Muscle layer of colon (tissue), 2 donors: ENCODE measurements at regions not wholly inside any gene's neighbourhood (a gene's known extent, or its start where the extent isn't known, plus 50 kb on each side); places are given as distances from the start of the nearest gene placed in this dataset.

ENCODE experiments used
- H3K27ac ChIP-seq: one replicate; pipeline ENCODE4 v1.7.0; 2013; ENCODE audit warnings: low read depth, mild to moderate bottlenecking, low read length, moderate library complexity
- H3K27me3 ChIP-seq, 2 donors: one replicate each; pipeline ENCODE4 v1.7.0; 2013; ENCODE audit warnings: low read length in 2 of 2, mild to moderate bottlenecking in 2 of 2; ENCODE audit not compliant: insufficient read depth in 2 of 2, control insufficient read depth in 1 of 2
- H3K36me3 ChIP-seq: one replicate; pipeline ENCODE4 v1.7.0; 2013; ENCODE audit warnings: mild to moderate bottlenecking, low read length; ENCODE audit not compliant: insufficient read depth
- H3K4me1 ChIP-seq: one replicate; pipeline ENCODE4 v1.7.0; 2013; ENCODE audit warnings: mild to moderate bottlenecking, low read length; ENCODE audit not compliant: insufficient read depth
- H3K4me3 ChIP-seq, 2 donors: one replicate each; pipeline ENCODE4 v1.7.0; 2013; ENCODE audit warnings: low read length in 2 of 2, low read depth in 1 of 2, mild to moderate bottlenecking in 1 of 2, moderate library complexity in 1 of 2
- H3K9ac ChIP-seq: one replicate; pipeline ENCODE4 v1.7.0; 2013; ENCODE audit warnings: low read length
- H3K9me3 ChIP-seq: one replicate; pipeline ENCODE4 v1.7.0; 2013; ENCODE audit warnings: mild to moderate bottlenecking, low read length
- donor health status: abdominal sarcoma.
- donor health status: Adenocarcinoma of cecum.

DNA sequence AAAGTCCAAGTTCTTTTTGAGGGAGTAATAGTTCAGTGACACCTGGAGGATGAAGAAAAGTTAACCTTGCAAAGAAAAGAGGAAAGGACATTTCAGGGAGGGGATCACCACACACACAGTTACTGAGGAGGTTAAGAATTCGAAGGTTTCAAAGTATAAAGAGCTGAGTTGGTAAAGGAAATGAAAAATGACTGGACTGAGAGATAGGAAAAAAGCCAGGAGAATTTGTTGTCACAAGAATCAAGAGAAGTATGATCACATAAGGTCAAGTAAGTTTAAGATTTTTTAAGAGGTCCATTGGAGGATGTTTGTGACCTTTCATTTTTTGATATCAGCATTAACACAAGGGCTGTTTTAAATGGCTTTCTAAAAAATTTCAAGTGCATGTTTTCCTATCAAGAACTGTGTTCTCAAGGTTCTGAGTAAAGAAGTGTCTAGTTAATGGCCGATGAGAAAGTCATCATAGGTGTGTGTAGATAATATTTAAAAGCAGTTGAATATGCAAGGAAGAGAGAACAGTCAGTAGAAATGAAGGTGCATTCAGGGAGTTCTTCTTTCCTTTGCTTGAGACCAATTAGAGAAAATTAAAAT lies 189.2 kb upstream of the RBMS3 start:
- no peak overlapping the region for H3K9ac ChIP-seq
- H3K27me3 ChIP-seq, result no peaks in the 10 kb centered on the region
- no peak overlapping the region for H3K27ac ChIP-seq
- no peaks in the 10 kb centered on the region for H3K4me1 ChIP-seq
- H3K36me3 ChIP-seq, result no peaks in the 10 kb centered on the region
- no peak overlapping the region for H3K4me3 ChIP-seq
- H3K9me3 ChIP-seq, result no peaks in the 10 kb centered on the region

DNA sequence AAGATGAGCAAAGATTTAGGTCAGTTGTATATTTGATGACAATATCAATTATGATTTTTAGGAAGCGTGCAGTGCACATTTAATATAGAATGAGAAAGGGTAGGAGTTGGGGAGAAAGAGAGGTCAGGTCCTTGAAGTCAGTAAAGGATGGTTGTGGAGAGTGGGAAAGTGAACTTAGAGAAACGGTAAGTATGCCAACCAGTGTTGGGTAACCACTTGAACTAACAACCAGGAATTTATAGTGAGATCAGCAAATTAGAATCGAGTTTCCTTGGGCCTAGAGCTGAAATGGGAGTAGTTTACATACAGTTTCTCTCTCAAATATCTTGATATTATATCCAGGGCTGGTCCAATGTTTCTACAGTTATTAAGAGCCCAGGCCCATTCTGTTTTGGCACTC lies 188.5 kb upstream of the RBMS3 start:
- Histone ChIP-seq H3K4me3 (no peak overlapping the region), H3K9ac (no peak overlapping the region), H3K27ac (no peak overlapping the region), H3K4me1 (no peaks in the 10 kb centered on the region), H3K36me3 (no peaks in the 10 kb centered on the region), H3K27me3 (no peaks in the 10 kb centered on the region), H3K9me3 (no peaks in the 10 kb centered on the region)

DNA sequence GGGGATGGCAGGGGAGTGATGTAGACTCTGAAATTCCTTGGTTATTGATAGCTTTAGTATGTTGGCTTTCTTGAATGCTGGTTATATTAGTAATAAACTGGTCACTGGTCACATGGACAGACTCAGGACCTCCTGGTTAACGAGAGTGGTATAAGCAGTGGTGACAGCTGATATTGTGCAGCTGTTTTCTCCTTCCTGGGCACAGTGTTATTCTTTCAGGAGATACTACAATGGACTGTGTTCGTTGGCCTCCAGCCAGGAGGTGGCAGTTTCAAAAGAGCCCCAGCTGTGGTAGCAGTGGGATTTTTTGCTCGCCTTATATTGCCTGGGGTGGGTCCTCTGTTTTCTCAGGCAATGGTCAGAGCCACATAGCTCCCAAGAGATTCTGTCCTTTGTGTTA lies 181.6 kb upstream of the RBMS3 start:
- Histone ChIP-seq H3K4me3 (no peak overlapping the region), H3K27ac (no peak overlapping the region), H3K36me3 (no peaks in the 10 kb centered on the region), H3K9me3 (no peaks in the 10 kb centered on the region), H3K27me3 (no peaks in the 10 kb centered on the region), H3K4me1 (peaks cover 6% of the 10 kb centered on the region), H3K9ac (no peak overlapping the region)

DNA sequence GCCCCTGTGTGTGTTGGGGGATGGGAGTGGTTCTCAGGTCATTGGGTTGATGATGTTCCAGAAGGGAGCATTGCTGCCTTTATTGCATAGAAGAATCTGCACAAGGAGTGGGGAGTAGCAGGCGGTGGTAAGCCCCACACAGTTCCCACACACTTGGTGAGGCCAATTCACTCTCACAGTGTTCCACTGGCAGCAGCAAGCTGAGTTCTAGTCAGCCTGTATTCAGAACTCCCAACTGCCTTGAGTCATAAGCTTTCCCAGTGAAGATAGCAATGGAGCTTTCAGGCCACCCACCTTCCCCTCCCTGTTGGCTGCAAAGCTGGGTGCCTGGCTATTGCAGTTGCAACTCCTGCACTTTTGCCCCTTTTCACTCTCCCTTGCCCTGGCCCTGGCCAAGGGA lies 181.1 kb upstream of the RBMS3 start:
- no peaks in the 10 kb centered on the region for H3K27me3 ChIP-seq
- H3K4me3 ChIP-seq, result no peak overlapping the region
- H3K9ac ChIP-seq, result no peak overlapping the region
- H3K36me3 ChIP-seq, result no peaks in the 10 kb centered on the region
- no peak overlapping the region for H3K27ac ChIP-seq
- H3K9me3 ChIP-seq, result no peaks in the 10 kb centered on the region
- peaks cover 6% of the 10 kb centered on the region for H3K4me1 ChIP-seq

DNA sequence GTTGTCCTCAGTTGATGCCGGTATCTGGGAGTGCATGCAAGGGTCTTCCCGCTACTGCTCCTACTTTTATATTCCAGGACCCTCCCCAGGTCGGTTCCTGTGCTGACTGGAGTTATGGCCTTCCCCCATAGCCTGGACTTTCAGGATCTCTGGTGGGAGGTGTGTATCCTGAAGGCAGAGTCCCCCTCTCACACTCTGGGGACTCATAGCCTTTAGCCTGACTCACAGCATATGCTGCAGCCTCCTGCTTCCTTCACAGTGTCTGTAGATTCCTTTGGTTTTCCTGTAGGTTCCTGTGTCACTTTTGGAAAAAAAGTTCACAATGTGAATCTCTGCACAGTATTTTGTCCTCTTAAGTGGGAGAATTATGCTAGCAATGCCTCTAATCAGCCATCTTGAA lies 180.6 kb upstream of the RBMS3 start:
- H3K9ac ChIP-seq, result no peak overlapping the region
- no peaks in the 10 kb centered on the region for H3K36me3 ChIP-seq
- no peak overlapping the region for H3K4me3 ChIP-seq
- H3K4me1 ChIP-seq, result peaks cover 6% of the 10 kb centered on the region
- no peak overlapping the region for H3K27ac ChIP-seq
- H3K27me3 ChIP-seq, result no peaks in the 10 kb centered on the region
- no peaks in the 10 kb centered on the region for H3K9me3 ChIP-seq

DNA sequence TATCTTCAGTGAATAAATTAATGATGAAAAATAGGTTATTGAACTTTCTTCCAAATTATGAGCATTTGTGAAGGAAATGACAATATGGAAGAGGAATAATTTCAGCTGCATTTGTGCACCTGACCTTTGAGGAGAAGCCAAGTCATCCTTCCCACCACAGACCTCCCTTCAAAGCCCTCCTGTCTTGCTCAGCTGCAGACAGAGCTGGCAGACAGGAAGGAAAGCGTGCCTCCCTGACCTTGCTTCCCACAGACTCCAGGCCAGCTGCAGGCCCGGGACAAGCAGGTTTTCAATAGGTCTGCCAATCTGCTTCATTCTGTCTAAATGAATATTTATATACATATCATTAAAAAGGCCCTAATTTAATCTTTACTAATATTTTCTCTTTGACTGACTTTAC lies 152.9 kb upstream of the RBMS3 start:
- no peaks in the 10 kb centered on the region for H3K9me3 ChIP-seq
- H3K4me3 ChIP-seq, result no peak overlapping the region
- no peaks in the 10 kb centered on the region for H3K4me1 ChIP-seq
- H3K9ac ChIP-seq, result no peak overlapping the region
- H3K27ac ChIP-seq, result no peak overlapping the region
- H3K27me3 ChIP-seq, result no peaks in the 10 kb centered on the region
- H3K36me3 ChIP-seq, result no peaks in the 10 kb centered on the region

DNA sequence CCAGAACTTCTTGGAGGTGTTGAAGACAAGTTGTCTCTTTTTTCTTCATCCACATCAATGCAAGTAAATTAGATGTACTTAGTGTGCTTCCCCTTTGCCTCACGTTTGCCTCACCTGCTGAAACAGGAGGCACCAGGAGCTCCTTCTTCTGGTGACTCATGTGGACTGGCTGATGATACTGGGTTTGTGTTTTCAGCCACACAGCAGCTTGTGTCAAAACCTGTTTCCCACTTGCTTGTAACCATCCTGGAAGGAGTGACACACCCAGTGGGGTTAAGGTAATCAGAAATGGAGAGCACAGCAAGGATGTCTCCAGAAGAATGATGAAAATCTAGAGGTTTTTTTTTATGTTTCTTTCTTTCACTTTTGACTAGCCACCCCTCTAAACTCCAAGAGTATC lies 143.3 kb upstream of the RBMS3 start:
- no peaks in the 10 kb centered on the region for H3K36me3 ChIP-seq
- no peaks in the 10 kb centered on the region for H3K27me3 ChIP-seq
- no peak overlapping the region for H3K27ac ChIP-seq
- no peaks in the 10 kb centered on the region for H3K9me3 ChIP-seq
- H3K4me1 ChIP-seq, result peaks cover 28% of the 10 kb centered on the region
- H3K9ac ChIP-seq, result no peak overlapping the region
- H3K4me3 ChIP-seq, result no peak overlapping the region

DNA sequence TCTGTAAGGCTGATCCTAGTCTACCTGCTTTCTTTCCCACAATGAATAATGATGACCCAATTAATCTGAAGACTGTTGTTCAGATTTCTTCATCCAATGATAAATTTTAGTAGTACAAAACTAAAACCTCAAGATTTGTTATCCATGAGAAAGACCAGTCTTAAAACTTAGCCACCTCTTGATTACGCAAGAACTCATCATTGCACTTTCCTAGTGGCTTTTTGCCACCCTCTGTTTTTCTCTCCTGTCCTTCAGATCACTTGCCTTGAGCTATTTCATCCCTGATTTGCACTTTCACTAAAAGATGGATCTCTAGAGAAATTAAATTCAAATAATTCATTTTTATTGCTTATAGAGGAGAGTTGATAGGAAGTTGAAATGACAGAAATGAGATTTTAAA lies 142.7 kb upstream of the RBMS3 start:
- peaks cover 28% of the 10 kb centered on the region for H3K4me1 ChIP-seq
- H3K36me3 ChIP-seq, result no peaks in the 10 kb centered on the region
- no peak overlapping the region for H3K27ac ChIP-seq
- no peaks in the 10 kb centered on the region for H3K27me3 ChIP-seq
- H3K9me3 ChIP-seq, result no peaks in the 10 kb centered on the region
- H3K4me3 ChIP-seq, result no peak overlapping the region
- no peak overlapping the region for H3K9ac ChIP-seq

DNA sequence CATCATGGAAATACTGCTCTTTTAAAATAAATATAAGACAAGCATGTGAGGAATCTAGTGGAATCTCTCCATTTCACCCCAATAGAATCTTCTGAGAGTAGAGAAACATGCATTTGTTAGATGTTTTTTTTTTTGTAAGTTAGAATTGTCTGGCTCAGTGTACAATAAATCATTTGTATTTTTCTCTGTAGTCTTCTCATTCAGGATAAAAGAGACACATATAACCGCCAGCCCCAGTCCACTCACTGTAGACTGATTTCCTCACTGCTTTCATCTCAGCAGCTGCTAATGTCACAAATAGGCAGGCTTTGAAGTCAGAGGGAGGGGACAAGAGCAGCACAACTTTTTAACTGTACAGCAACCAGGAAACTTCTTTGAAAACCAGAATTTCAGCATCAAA lies 140.2 kb upstream of the RBMS3 start:
- no peaks in the 10 kb centered on the region for H3K36me3 ChIP-seq
- no peak overlapping the region for H3K9ac ChIP-seq
- no peak overlapping the region for H3K27ac ChIP-seq
- peak overlapping the region in 1 of 2 donors; percentile 19 for H3K4me3 ChIP-seq
- no peaks in the 10 kb centered on the region for H3K9me3 ChIP-seq
- peaks cover 44% of the 10 kb centered on the region for H3K4me1 ChIP-seq
- no peaks in the 10 kb centered on the region for H3K27me3 ChIP-seq

DNA sequence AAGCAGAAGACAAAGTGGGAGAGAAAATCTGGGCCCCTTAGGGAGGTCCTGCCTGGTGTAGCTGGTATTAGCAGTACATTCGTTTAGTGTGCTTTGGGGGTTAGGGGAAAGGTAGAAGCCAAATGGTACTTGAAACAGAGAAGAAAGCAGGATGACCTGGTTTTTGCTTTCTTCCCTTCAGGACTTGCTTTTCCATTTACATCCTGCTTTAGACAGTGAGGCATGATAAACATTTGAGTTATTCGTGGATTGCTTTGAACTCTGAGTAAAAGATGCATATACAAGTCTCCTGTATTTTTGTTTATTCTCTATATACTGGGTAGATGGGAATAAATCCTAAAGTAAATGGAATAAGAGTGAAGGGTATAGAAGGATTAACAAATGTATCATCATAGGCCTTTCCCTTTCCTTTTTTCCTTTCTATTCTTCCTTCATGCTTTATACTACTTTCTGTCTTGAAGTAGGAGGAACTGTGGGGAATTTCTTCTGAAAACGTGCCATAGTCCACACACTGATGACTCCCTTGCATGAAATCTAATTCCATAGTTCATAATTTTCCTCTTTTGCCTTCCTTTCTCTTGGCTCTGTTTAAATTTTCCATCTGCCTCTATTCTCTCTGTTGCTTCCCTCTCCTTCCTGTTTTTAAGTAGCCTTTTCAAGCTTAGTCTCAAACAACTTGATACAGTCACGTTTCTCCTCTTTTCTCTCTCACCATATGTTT lies 139.5 kb upstream of the RBMS3 start:
- Histone ChIP-seq H3K9ac (no peak overlapping the region), H3K27me3 (no peaks in the 10 kb centered on the region), H3K4me1 (peaks cover 44% of the 10 kb centered on the region), H3K9me3 (no peaks in the 10 kb centered on the region), H3K27ac (peak overlapping the region; percentile 41), H3K4me3 (no peak overlapping the region), H3K36me3 (no peaks in the 10 kb centered on the region)

DNA sequence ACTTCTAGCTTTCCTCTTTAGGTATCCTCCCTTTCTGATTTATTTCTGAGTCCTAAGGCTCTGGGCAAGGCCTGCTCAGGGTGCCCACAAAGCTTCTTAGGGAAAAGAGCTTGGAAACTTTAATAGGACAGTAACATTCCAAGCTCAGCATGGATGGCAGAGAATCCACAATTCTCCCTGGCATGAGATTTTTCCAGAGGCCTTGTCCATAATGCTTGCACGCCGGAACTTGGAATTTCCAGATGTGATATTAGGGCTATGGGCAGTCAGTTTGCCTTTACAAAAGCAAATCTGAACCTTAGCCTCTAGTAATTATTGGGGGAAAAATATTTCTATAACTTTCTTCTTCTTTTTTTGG lies 139.0 kb upstream of the RBMS3 start:
- no peaks in the 10 kb centered on the region for H3K36me3 ChIP-seq
- H3K9me3 ChIP-seq, result no peaks in the 10 kb centered on the region
- H3K4me3 ChIP-seq, result no peak overlapping the region
- H3K4me1 ChIP-seq, result peaks cover 44% of the 10 kb centered on the region
- no peaks in the 10 kb centered on the region for H3K27me3 ChIP-seq
- peak overlapping the region; percentile 41 for H3K27ac ChIP-seq
- H3K9ac ChIP-seq, result no peak overlapping the region

DNA sequence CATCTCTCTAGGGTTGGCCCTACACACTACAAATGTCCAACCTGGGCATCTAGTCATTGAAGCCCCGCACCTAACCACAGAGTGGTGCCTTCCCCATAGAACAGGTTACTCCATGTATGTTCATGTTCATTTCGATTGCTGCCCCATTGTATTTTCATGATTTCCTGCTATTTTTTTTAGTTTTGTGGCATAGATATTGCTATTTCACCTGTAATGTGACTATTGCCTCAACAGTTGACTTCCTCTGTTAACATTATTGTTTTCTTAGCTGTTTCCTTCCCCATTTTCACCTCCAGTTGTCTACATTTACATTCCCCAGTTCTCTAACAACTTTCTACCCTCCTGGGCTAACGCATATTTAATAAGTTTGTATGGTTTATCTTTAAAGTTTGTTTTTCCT lies 137.7 kb upstream of the RBMS3 start:
- Histone ChIP-seq H3K27me3 (no peaks in the 10 kb centered on the region), H3K27ac (no peak overlapping the region), H3K36me3 (no peaks in the 10 kb centered on the region), H3K9ac (no peak overlapping the region), H3K9me3 (no peaks in the 10 kb centered on the region), H3K4me1 (peaks cover 44% of the 10 kb centered on the region), H3K4me3 (no peak overlapping the region)
